HG03280 (cell line): ENCODE measurements at regions not wholly inside any gene's neighbourhood (a gene's known extent, or its start where the extent isn't known, plus 50 kb on each side); places are given as distances from the start of the nearest gene placed in this dataset.
A peak's percentile ranks its signal among the peaks of the same experiment; 100 is the strongest.
"Not testable (repeated sequence)": the region's sequence is repeated elsewhere in the genome, so short reads cannot be mapped to it uniquely, and the experiment has no call there.

Experiments
- ATAC-seq: cut with Tn5 transposase; IDR thresholded peaks from one replicate; pipeline ENCODE4 v1.9.1; 2021; ENCODE audit warnings: mild to moderate bottlenecking, moderate library complexity; ENCODE audit not compliant: unreplicated experiment

DNA sequence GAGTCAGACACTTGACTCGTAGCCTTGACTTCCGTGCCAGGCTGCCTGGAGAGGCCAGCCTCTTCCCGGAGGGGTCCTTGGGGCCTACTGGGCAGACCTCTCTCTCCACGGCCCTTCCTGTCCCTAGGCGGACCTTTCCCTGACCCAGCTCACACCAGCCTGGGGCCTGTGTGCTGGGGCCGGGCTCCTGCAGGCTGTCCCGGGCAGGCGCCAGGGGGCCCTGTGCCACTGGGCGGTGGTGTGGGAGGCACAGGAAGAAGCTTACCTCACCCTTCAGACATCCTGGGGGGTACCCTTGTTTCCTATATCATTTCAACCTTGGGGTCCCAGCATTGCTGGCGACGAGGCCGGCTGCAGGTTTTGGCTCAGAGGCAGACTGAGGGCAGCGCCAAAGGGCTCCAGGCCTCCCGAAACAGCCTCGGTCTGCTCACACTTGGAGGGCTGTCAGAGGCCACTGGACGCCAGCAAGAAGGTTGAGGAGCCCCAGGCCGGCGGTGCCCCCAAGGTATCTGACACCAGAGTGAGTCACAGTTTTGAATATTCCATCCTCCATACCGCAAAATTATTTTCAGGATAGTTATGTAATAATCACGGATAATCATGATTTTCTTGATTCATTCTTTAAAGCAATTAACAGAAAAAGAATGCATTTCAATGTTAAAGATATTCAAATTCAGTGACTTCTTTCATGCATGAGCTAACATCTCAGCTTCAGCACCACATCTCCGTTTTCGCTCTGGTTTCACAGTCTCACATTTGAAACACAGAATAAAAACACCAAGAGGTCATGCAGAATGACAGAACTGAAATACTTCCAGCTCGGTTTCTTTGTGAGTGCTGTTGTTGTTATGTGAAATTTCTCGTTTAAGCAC, 3967.6 kb upstream of the TPTE start:
- ATAC-seq: not testable (repeated sequence)

DNA sequence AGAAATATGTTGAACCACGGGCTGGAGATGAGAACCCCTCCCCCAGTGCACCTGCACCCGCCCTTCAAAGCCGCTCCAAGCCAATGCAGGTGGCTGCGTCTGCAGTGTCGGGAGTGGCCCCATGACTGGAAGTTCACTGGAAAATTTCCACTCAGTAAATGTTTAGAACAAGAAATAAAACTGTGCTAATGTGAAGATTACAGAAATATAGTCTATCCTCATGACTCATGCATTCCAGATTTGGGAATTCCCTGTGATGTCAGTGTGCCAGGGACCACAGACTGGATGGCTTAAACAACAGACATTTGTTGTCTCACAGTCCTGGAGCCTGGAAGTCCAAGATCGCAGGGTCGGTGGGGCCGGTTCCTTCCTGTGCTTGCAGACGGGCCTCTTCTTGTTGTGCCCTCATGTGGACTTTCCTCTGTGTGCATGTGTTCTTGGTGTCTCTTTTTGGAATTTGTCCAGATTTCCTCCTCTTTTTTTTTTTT, 3967.0 kb upstream of the TPTE start:
- ATAC-seq: peak; percentile 43

DNA sequence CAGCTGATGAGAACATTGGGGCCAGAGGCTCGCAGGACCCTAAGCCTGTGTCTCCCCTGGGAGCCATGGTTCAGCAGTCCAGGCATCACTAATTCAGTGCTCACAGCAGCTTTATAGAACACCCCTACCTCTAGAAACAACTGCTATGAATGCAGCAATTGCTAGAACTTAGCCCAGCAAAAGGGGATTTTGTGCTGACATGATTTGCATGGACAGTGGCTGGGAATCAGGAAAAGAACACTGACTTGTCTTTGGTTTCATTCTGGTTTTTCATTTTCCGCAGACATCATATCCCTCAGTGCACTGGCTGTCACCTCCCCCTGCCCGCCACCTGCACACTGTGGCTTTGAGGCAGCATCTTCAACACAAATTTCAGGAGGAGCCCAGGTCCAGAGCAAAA, 3964.9 kb upstream of the TPTE start:
- ATAC-seq: not testable (repeated sequence)

DNA sequence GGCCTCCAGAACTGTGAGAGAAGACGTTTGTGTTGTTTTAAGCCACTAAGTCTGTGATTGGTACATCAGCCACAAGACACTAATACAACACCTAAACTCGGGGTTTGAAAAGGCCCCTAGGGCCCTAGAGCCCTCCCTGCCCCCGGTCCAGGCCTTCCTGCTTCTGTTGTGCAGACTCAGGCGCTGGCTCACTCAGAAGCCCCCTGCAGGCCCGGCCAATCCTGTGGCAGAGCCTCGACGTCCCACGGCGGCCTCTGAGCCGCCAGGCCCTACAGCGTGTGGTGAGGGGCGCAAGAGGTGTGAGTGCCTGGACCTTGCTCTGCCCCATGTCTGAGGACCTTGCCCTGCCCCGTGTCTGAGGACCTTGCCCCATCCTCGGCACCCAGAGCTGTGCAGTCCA, 3964.0 kb upstream of the TPTE start:
- not testable (repeated sequence) for ATAC-seq

DNA sequence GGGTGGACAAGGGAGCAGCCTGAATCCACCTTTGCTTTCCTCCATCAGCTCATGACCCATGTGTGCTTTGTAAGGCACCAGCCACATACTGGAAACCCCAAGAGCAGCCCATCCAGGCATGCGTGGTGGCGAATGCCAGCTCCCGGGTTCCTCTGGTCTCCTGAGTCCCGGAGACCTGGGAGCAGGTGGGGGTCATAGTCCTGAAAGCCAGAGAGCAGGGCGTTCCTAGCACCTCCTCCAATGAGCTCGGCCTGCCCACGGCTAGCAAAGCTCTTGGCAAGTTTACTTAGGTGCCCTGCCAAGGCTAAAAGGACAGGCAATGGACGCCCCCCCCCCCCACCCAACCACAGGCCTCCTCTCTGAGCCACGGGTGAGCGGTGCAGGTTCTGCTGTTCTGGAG, 3960.2 kb upstream of the TPTE start:
- ATAC-seq: not testable (repeated sequence)

DNA sequence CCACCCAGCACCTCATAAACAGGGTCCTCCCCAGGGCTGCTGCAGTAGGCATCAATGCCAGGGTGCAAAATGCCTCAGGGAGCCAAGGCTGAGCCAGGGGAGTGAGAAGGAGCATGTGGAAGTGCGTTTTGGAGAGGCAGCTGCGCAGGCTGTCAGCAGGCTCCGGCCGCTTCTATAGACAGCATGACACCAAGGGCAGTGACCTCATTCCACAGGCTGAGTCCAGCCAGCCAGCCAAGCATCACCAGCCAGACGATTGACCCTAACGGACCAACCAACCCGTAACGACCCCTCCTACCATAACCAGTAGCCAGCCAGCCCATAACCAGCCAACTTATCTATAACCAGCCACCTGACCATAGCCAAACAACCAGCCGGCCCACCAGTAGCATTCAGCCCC, 3959.8 kb upstream of the TPTE start:
- ATAC-seq: not testable (repeated sequence)

DNA sequence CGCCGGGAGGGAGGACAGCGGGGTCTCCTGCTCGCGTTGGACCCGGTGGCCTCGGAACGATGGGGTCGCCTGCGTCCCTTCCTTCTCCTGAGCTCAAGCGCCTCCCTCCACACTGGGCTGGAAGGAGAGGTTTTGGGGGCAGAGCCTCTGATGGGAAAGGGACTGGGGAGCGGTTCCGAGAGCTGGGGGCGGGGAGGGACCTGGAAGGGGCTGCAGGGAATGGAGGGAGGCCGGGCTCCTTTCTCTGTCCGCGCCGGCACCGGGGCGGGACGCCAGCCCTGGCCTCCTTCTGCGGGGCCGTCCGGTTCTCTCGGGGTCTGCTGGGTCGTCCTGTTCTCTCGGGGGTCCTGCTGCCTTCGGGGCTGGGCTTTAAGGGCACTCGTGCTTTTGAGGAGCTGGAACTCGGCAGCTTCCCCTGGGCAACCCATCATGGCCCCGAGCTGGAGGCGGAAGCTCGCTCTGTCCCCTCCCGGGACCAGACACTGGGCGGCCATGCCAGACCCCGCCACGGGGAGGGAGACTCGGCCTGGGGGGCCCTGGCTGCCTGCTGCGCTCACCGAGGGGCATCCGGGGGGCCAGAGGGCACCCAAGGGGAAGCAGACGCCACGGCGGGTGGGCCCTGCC, 3956.7 kb upstream of the TPTE start:
- not testable (repeated sequence) for ATAC-seq

DNA sequence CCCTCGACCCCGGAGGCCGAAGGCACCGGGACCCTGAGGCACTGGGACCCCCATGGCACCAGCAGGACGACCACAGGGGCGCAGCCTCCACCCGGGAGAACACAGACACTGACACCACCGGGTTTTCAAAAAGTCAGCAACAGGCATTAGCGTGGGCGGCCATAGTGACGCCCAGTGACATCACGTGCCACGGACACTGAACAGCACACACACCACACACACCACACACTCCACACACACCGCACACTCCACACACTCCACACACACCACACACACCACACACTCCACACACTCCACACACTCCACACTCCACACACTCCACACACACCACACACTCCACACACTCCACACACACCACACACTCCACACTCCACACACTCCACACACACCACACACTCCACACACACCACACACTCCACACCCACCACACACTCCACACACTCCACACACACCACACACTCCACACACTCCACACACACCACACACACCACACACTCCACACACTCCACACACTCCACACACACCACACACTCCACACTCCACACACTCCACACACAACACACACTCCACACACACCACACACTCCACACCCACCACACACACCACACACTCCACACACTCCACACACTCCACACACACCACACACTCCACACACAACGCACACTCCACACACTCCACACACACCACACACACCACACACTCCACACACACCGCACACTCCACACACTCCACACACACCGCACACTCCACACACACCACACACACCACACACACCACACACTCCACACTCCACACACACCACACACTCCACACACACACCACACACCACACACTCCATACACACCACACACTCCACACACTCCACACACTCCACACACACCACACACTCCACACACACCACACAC, 3955.9 kb upstream of the TPTE start:
- ATAC-seq: not testable (repeated sequence)

DNA sequence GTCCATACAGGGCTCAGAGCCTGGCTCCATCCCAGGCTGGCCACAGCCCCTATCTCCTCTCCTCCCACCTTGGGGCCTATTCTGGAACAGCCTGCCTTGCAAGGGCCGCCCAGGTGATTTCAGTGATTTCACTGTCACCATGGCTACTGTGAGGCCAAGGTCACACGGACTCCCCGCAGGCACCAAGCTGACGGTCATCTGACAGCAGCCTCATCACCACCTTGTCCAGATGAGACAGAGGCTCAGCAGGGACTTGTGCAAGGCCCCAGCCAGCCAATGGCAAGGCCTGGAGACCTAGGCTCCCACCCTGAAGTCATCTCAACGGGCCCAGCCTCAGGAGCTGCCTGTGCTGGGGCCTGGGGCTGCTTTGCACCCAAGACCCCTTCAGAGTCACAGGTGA, 3953.8 kb upstream of the TPTE start:
- ATAC-seq: not testable (repeated sequence)

DNA sequence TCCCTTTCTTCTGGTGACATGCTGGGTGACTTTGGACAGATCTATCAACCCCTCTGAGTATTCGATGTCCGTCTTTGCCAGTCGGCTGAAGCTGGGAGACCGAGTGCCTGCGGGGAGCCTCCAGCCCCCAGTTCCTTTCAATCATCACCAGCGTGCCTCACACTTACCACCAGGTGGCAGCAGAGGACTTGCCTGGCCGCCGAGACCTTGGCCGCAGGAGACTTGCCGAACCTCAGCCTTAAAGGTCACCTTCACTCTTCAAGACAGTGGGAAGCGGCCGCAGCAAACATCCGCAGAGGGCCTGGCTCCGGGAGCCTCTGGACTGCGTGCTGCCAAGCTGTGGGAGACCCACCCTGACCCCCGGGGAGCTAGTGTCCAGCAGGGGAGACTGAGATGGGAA, 3952.2 kb upstream of the TPTE start:
- ATAC-seq: peak; percentile 49

DNA sequence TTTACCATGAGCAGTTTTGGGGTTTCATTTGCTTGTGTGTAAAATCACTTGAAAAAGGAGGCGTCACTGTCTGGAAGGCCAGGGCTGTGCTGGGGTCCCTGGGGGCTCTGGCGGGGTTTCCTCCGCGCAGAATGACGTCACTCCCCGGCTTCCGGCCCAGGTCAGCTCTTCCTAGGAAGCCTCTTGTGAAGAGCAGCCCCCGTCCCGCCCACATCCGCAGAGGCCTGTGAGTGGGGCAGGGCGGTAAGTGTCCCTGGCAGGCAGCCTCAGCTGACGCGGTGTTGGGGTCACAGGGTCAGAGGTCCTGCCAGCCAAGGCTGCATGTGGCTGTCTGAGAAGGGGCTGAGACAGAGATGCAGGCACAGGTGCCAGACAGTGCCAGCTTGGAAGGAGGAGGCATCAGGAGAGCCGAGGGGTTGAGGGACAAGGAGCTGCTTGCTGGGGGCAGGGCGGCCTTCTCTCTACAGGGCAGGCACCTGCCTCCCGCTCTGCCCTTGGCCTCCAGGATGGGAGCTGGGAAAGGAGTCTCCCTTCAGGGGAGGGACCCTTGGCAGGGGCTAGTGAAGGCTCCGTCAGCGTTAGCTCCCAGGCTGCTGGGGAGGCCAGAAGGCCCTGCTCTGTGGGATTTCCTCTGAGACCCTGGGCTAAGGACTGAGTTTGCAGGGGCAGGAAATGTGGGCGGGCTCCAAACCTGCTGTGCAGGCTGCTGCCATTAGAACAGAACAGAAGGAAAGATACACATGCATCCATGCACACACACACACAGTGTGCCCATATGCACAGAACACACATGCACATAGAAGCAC, 3951.6 kb upstream of the TPTE start:
- peak; percentile 51 for ATAC-seq

DNA sequence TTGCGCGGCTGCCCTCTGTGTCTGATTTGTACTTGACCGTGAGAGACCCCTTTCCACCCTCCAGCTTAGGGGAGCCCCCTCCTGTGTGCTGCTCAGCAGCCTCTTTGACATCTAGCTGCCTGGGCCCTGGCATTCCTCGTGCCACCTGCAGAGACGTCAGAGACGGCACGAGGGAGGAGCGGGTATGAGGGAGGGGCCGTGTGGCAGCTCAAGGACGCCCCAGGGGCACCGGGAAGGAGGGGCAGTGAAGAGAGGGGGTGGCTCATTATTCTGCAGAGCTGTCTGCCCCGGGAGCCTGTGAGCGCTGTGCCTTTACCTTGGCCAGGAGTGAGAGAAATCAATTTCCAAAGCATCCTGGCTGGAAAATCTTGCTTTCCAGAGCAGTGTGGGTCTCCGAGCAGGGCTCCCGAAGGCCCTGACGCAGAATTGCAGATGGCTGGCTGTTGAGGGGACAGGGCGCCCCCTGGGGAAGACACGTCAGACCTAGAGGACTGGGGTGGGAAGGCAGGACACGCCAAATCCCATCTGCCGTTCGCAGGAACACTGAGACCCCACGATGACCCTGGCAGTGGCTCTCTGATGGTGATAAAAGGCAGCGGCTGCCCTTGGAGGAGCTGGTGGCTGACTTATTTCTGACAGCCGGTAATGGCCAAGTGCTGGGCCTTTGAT, 3950.5 kb upstream of the TPTE start:
- not testable (repeated sequence) for ATAC-seq

DNA sequence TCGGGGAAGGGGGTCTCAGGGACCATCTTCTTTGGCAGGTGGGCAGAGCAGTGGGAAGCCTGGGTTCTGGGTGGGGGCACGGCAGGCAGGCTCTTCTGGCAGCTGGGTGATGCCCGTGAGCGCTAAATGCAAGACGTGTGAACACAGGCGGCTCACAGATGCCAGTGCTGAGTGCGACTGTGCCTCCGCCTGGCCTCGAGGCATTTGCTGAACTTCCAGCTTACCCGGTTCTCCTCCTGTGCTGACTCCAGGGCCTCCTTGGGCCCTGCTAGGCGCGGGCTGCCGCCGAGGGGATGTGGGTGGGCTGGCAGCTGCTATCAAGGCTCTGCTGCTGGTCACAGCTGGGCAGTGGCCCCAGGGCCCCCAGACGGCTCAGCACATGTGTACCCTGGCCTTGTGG, 3947.8 kb upstream of the TPTE start:
- not testable (repeated sequence) for ATAC-seq

DNA sequence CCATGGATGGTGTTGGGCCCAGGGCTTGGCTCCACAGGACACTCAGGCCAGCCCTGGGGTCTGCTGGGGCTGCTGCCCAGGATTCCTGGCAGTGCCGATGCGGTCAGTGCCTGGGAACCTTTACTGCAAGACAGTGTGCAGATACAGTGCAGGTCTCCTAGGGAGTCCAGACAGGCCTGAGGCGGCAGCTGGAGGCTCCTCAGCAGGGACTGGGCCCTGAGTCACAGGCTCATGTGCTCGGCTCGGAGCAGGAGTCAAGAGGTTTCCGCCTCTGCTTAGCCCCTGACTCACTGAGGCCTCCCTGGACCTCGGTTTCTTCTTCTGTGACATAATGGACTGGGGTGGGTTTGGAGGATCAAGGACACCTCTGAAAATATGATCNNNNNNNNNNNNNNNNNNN, 3941.6 kb upstream of the TPTE start:
- not testable (repeated sequence) for ATAC-seq
